CD14-positive monocyte (primary cell): ENCODE measurements at regions not wholly inside any gene's neighbourhood (a gene's known extent, or its start where the extent isn't known, plus 50 kb on each side); places are given as distances from the start of the nearest gene placed in this dataset.

Source experiments
- DNase-seq, 3 donors: peaks; one replicate each; pipeline ENCODE4 v3.0.0-alpha.2; 2011 to 2022
- H2AFZ ChIP-seq: 2 replicates; pipeline ENCODE4 v1.6.0; 2012; ENCODE audit warnings: mild to moderate bottlenecking, low read depth, low read length, inconsistent platforms; ENCODE audit not compliant: insufficient read depth, poor library complexity, severe bottlenecking
- H3K27ac ChIP-seq, 2 donors: 1 replicate in 1 of 2; 2 replicates in 1 of 2; pipeline ENCODE4 v1.5.1; 2012 to 2013; ENCODE audit warnings: low read length in 2 of 2, control low read depth in 1 of 2, inconsistent platforms in 1 of 2, low read depth in 1 of 2, mild to moderate bottlenecking in 1 of 2
- H3K27me3 ChIP-seq, 2 donors: one replicate each; pipeline versions ENCODE4 v1.6.0 to v1.6.1; 2011 to 2013; ENCODE audit warnings: low read length in 2 of 2; ENCODE audit not compliant: control insufficient read depth in 2 of 2, insufficient read depth in 2 of 2
- H3K36me3 ChIP-seq, 2 donors: replicated peaks in 1 of 2; 1 replicate in 1 of 2; 2 replicates in 1 of 2; pipeline versions ENCODE4 v1.5.1 to v1.6.1; 2012 to 2013; ENCODE audit warnings: low read length in 2 of 2, control low read depth in 1 of 2, inconsistent platforms in 1 of 2, mild to moderate bottlenecking in 1 of 2; ENCODE audit not compliant: insufficient read depth in 2 of 2, control insufficient read depth in 1 of 2
- H3K4me1 ChIP-seq, 2 donors: 1 replicate in 1 of 2; 2 replicates in 1 of 2; pipeline versions ENCODE4 v1.5.1 to v1.6.1; 2012 to 2013; ENCODE audit warnings: low read length in 2 of 2, control low read depth in 1 of 2, inconsistent platforms in 1 of 2, mild to moderate bottlenecking in 1 of 2, moderate library complexity in 1 of 2; ENCODE audit not compliant: insufficient read depth in 2 of 2, control insufficient read depth in 1 of 2
- H3K4me2 ChIP-seq: replicated peaks from 2 replicates; pipeline ENCODE3; 2012; ENCODE audit warnings: low read length, moderate library complexity, mild to moderate bottlenecking; ENCODE audit not compliant: poor library complexity, severe bottlenecking; ENCODE audit errors: extremely low read depth
- H3K4me3 ChIP-seq, 3 experiments: fragments of 200-600 bp in 1 of 3; sonication (generic) in 1 of 3; replicated peaks in 1 of 3; 1 replicate in 2 of 3; 2 replicates in 1 of 3; pipeline ENCODE4 v1.5.1; 2011 to 2013; ENCODE audit warnings: low read length in 3 of 3, mild to moderate bottlenecking in 3 of 3, control low read depth in 2 of 3, low read depth in 2 of 3, inconsistent platforms in 1 of 3, moderate library complexity in 1 of 3
- H3K79me2 ChIP-seq: 2 replicates; pipeline ENCODE4 v1.6.0; 2012; ENCODE audit warnings: mild to moderate bottlenecking, control low read depth, inconsistent platforms, low read length, moderate library complexity; ENCODE audit not compliant: insufficient read depth
- H3K9ac ChIP-seq: 2 replicates; pipeline ENCODE4 v1.6.0; 2017; ENCODE audit warnings: low read length, mild to moderate bottlenecking; ENCODE audit not compliant: insufficient read depth, poor library complexity, severe bottlenecking
- H3K9me3 ChIP-seq, 2 donors: replicated peaks in 1 of 2; 1 replicate in 1 of 2; 2 replicates in 1 of 2; pipeline versions ENCODE4 v1.5.1 to v1.6.1; 2012 to 2013; ENCODE audit warnings: low read length in 2 of 2, control low read depth in 1 of 2; ENCODE audit not compliant: control insufficient read depth in 1 of 2, insufficient read depth in 1 of 2
- H4K20me1 ChIP-seq: 2 replicates; pipeline ENCODE4 v1.6.0; 2012; ENCODE audit warnings: mild to moderate bottlenecking, low read length, control low read depth, moderate library complexity; ENCODE audit not compliant: insufficient read depth
- H3K27ac Mint-ChIP-seq, 7 donors: one replicate each; pipeline ENCODE4 v1.8.0; 2020; ENCODE audit warnings: mild to moderate bottlenecking in 7 of 7, mixed read lengths in 7 of 7, moderate library complexity in 6 of 7, inconsistent platforms in 2 of 7
- H3K27me3 Mint-ChIP-seq, 3 donors: one replicate each; pipeline ENCODE4 v1.8.0; 2021 to 2022; ENCODE audit warnings: low read depth in 3 of 3, mild to moderate bottlenecking in 3 of 3, mixed read lengths in 3 of 3, moderate library complexity in 3 of 3, inconsistent platforms in 1 of 3
- H3K36me3 Mint-ChIP-seq, 2 donors: one replicate each; pipeline ENCODE4 v1.8.0; 2020; ENCODE audit warnings: mixed read lengths in 2 of 2, inconsistent platforms in 1 of 2, mild to moderate bottlenecking in 1 of 2
- H3K4me1 Mint-ChIP-seq: one replicate; pipeline ENCODE4 v1.8.0; 2020; ENCODE audit warnings: mild to moderate bottlenecking, mixed read lengths
- H3K4me3 Mint-ChIP-seq, 2 donors: one replicate each; pipeline ENCODE4 v1.8.0; 2020; ENCODE audit warnings: mild to moderate bottlenecking in 2 of 2, mixed read lengths in 2 of 2, moderate library complexity in 1 of 2
- H3K9me3 Mint-ChIP-seq, 7 donors: one replicate each; pipeline ENCODE4 v1.8.0; 2020 to 2022; ENCODE audit warnings: mixed read lengths in 7 of 7, mild to moderate bottlenecking in 6 of 7, moderate library complexity in 6 of 7, inconsistent platforms in 2 of 7
- WGBS: methylation state at CpG from one replicate; pipeline ENCODE4 v1.1.5; 2013; ENCODE audit warnings: missing lambda C conversion rate; ENCODE audit not compliant: insufficient coverage; 5-methylcytosine and 5-hydroxymethylcytosine counted together
- intact Hi-C, 2 donors: fragments of 100-400 bp; cut with micrococcal nuclease; formaldehyde crosslinking; loops; one replicate each; pipeline versions ENCODE4 v1.15.0 to v1.15.1; 2023
- TF ChIP-seq, protein P1 (sequence below): fragments of 200-600 bp; IDR thresholded peaks from one replicate; pipeline ENCODE4 v1.8.0; 2022; ENCODE audit warnings: antibody characterized with exemption, mild to moderate bottlenecking

DNA sequence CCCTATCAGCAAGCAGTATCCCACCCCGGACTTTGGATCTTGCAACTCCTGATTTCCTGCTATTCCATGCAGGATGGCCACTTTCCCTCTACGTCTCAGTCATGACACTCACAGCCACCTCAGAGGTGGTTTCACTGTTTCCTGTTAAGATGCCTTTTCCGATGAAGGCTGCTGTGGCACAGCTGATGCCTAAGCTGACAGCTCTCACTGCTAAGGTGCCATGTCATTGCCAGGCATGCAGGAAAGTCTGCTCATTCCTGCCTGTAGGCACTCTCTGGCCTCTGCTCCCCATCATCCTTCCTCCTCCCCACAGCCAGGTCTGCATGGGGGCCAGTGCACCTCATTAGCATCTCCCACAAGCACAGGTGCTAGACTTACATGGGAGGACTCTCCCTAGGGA lies 173.0 kb downstream of the CBLN1 start:
- Histone ChIP-seq H3K4me1 (no peaks in the 10 kb centered on the region), H2AFZ (no peak overlapping the region), H3K9ac (no peak overlapping the region), H3K36me3 (no peaks in the 10 kb centered on the region), H3K4me3 (no peak overlapping the region), H3K79me2 (no peaks in the 10 kb centered on the region), H3K4me2 (no peak overlapping the region), H4K20me1 (no peaks in the 10 kb centered on the region), H3K9me3 (no peaks in the 10 kb centered on the region), H3K27ac (no peak overlapping the region), H3K27me3 (no peaks in the 10 kb centered on the region)
- TF ChIP-seq, protein P1, sequence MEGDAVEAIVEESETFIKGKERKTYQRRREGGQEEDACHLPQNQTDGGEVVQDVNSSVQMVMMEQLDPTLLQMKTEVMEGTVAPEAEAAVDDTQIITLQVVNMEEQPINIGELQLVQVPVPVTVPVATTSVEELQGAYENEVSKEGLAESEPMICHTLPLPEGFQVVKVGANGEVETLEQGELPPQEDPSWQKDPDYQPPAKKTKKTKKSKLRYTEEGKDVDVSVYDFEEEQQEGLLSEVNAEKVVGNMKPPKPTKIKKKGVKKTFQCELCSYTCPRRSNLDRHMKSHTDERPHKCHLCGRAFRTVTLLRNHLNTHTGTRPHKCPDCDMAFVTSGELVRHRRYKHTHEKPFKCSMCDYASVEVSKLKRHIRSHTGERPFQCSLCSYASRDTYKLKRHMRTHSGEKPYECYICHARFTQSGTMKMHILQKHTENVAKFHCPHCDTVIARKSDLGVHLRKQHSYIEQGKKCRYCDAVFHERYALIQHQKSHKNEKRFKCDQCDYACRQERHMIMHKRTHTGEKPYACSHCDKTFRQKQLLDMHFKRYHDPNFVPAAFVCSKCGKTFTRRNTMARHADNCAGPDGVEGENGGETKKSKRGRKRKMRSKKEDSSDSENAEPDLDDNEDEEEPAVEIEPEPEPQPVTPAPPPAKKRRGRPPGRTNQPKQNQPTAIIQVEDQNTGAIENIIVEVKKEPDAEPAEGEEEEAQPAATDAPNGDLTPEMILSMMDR = no peak
- 70% methylated on average over 3 of the region's 3 CpGs for whole genome bisulfite sequencing
- DNase-seq = no peak
- no peaks in the 10 kb centered on the region for H3K27me3 Mint-ChIP-seq
- intact Hi-C loops = no loop called here
- no peak overlapping the region for H3K4me3 Mint-ChIP-seq
- no peak overlapping the region for H3K27ac Mint-ChIP-seq
- H3K36me3 Mint-ChIP-seq = no peaks in the 10 kb centered on the region
- H3K4me1 Mint-ChIP-seq = no peaks in the 10 kb centered on the region
- peaks cover 0 to 9% (median 3%) of the 10 kb centered on the region in 7 donors for H3K9me3 Mint-ChIP-seq

DNA sequence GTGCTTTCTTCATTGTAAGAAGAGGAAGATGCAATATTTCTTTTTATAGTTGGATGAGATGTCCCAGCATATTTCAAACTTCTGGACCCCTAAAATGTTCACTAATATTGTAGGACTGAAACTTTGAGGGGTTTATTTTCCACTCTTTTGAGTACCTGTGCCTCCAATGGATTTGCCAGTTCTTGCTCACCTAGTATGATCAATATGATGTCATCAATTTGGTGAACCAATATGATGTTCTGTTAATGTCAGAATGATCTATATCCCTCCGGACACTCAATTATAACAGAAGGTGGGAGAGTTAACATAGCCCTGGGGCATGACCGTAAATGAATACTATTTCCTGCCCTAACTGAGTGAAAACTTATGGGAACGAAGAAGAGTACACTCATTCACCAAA lies 178.3 kb downstream of the CBLN1 start:
- Histone ChIP-seq H3K27ac (no peak overlapping the region), H3K4me1 (no peaks in the 10 kb centered on the region), H3K27me3 (no peaks in the 10 kb centered on the region), H3K4me2 (no peak overlapping the region), H3K79me2 (no peaks in the 10 kb centered on the region), H4K20me1 (no peaks in the 10 kb centered on the region), H3K9ac (no peak overlapping the region), H2AFZ (no peak overlapping the region), H3K9me3 (peaks cover 0 to 6% of the 10 kb centered on the region in 2 donors), H3K4me3 (no peak overlapping the region), H3K36me3 (no peaks in the 10 kb centered on the region)
- H3K27ac Mint-ChIP-seq = no peak overlapping the region
- WGBS = no CpG with 5 or more reads among the region's 3 CpGs
- peaks cover 3 to 12% (median 5%) of the 10 kb centered on the region in 7 donors for H3K9me3 Mint-ChIP-seq
- no peak overlapping the region for H3K4me3 Mint-ChIP-seq
- no peaks in the 10 kb centered on the region for H3K27me3 Mint-ChIP-seq
- no peaks in the 10 kb centered on the region for H3K36me3 Mint-ChIP-seq
- H3K4me1 Mint-ChIP-seq = no peaks in the 10 kb centered on the region
- intact Hi-C loops = no loop called here
- no peak for DNase-seq
- TF ChIP-seq, protein P1 = no peak
